Smooth muscle cell (in vitro differentiated cells): ENCODE measurements at regions not wholly inside any gene's neighbourhood (a gene's known extent, or its start where the extent isn't known, plus 50 kb on each side); places are given as distances from the start of the nearest gene placed in this dataset.

Experiments used
- DNase-seq: peaks from one replicate; lab custom pipeline; 2025; ENCODE audit not compliant: unreplicated experiment; lab: John Stamatoyannopoulos, UW
- H2AFZ ChIP-seq: fragments of 200-600 bp; sonication (generic); 2 replicates; pipeline ENCODE4 v1.6.0; 2016; ENCODE audit warnings: antibody characterized with exemption, low read depth, mild to moderate bottlenecking
- H3F3A ChIP-seq: fragments of 200-600 bp; sonication (generic); 2 replicates; pipeline ENCODE4 v1.6.0; 2017; ENCODE audit warnings: antibody characterized with exemption, low read depth
- H3K27ac ChIP-seq: fragments of 200-600 bp; sonication (generic); 2 replicates; pipeline ENCODE4 v1.5.1; 2016; ENCODE audit warnings: low read depth, mild to moderate bottlenecking
- H3K27me3 ChIP-seq: fragments of 200-600 bp; sonication (generic); 2 replicates; pipeline ENCODE4 v1.6.1; 2016; ENCODE audit warnings: low read depth, mild to moderate bottlenecking
- H3K36me3 ChIP-seq: fragments of 200-600 bp; sonication (generic); 2 replicates; pipeline ENCODE4 v1.5.1; 2016; ENCODE audit warnings: low read depth
- H3K4me1 ChIP-seq: fragments of 200-600 bp; sonication (generic); 2 replicates; pipeline ENCODE4 v1.5.1; 2016; ENCODE audit warnings: low read depth
- H3K4me2 ChIP-seq: fragments of 200-600 bp; sonication (generic); 2 replicates; pipeline ENCODE4 v1.6.0; 2016; ENCODE audit warnings: mild to moderate bottlenecking
- H3K4me3 ChIP-seq: fragments of 200-600 bp; sonication (generic); 2 replicates; pipeline ENCODE4 v1.5.1; 2016; ENCODE audit warnings: mild to moderate bottlenecking
- H3K79me2 ChIP-seq: fragments of 200-600 bp; sonication (generic); 2 replicates; pipeline ENCODE4 v1.6.0; 2016; ENCODE audit warnings: low read depth, mild to moderate bottlenecking
- H3K9ac ChIP-seq: fragments of 200-600 bp; sonication (generic); 2 replicates; pipeline ENCODE4 v1.6.0; 2016; ENCODE audit warnings: low read depth
- H3K9me3 ChIP-seq: fragments of 200-600 bp; sonication (generic); replicated peaks from 2 replicates; pipeline ENCODE4 v1.5.1; 2016; ENCODE audit warnings: low read depth
- H4K20me1 ChIP-seq: fragments of 200-600 bp; sonication (generic); 2 replicates; pipeline ENCODE4 v1.6.0; 2016; ENCODE audit warnings: low read depth
- CTCF ChIP-seq: fragments of 200-600 bp; sonication (generic); IDR thresholded peaks from 2 replicates; pipeline ENCODE4 v1.5.1; 2017; ENCODE audit warnings: borderline replicate concordance, mild to moderate bottlenecking, antibody characterized with exemption; ENCODE audit not compliant: insufficient read depth, poor library complexity, severe bottlenecking
- WGBS: methylation state at CpG from one replicate; pipeline ENCODE4 v1.1.7; 2016; ENCODE audit warnings: low lambda C conversion rate; 5-methylcytosine and 5-hydroxymethylcytosine counted together

- no peak for DNase-seq
- 54% methylated on average over 1 of the region's 1 CpG for WGBS
- H3K27ac ChIP-seq: peak overlapping the region; percentile 38
These were observed 195.1 kb downstream of the MAGEB5 start for GRCh38 chrX:26411045-26411444.

GRCh38 chrX:26409636-26410035 is 193.7 kb downstream of the MAGEB5 start:
- TF ChIP-seq CTCF: no peak
- Histone ChIP-seq H2AFZ (no peak overlapping the region), H3K79me2 (no peaks in the 10 kb centered on the region), H3K27ac (no peak overlapping the region), H3K9me3 (no peaks in the 10 kb centered on the region), H4K20me1 (no peaks in the 10 kb centered on the region), H3F3A (no peaks in the 10 kb centered on the region), H3K4me3 (no peak overlapping the region), H3K4me1 (no peaks in the 10 kb centered on the region), H3K36me3 (no peaks in the 10 kb centered on the region), H3K9ac (no peak overlapping the region), H3K27me3 (no peaks in the 10 kb centered on the region), H3K4me2 (no peak overlapping the region)
- 48% methylated on average over 5 of the region's 5 CpGs for WGBS
- no peak for DNase-seq

More at GRCh38 chrX:26411045-26411444, 195.1 kb downstream of the MAGEB5 start:
- Histone ChIP-seq H3K4me1 (no peaks in the 10 kb centered on the region), H3K9ac (no peak overlapping the region), H3K79me2 (no peaks in the 10 kb centered on the region), H3F3A (no peaks in the 10 kb centered on the region), H3K36me3 (no peaks in the 10 kb centered on the region), H2AFZ (peak overlapping the region; percentile 24), H3K9me3 (no peaks in the 10 kb centered on the region), H4K20me1 (no peaks in the 10 kb centered on the region), H3K4me3 (no peak overlapping the region), H3K27me3 (no peaks in the 10 kb centered on the region), H3K4me2 (no peak overlapping the region)
- no peak for TF ChIP-seq CTCF

GRCh38 chrX:26387906-26388305 is 171.9 kb downstream of the MAGEB5 start:
- Histone ChIP-seq H3K9me3 (peaks cover 5% of the 10 kb centered on the region), H3F3A (no peaks in the 10 kb centered on the region), H3K79me2 (no peaks in the 10 kb centered on the region), H3K36me3 (no peaks in the 10 kb centered on the region), H3K27me3 (no peaks in the 10 kb centered on the region), H3K27ac (no peak overlapping the region), H2AFZ (no peak overlapping the region), H3K4me2 (no peak overlapping the region), H4K20me1 (no peaks in the 10 kb centered on the region), H3K4me1 (no peaks in the 10 kb centered on the region), H3K4me3 (no peak overlapping the region), H3K9ac (no peak overlapping the region)
- no peak for DNase-seq
- no peak for TF ChIP-seq CTCF
- WGBS: 77% methylated on average over 4 of the region's 4 CpGs

- Histone ChIP-seq H3F3A (no peaks in the 10 kb centered on the region), H3K9me3 (no peaks in the 10 kb centered on the region), H3K4me2 (no peak overlapping the region), H3K79me2 (no peaks in the 10 kb centered on the region), H3K4me1 (no peaks in the 10 kb centered on the region), H3K27ac (no peak overlapping the region), H3K36me3 (no peaks in the 10 kb centered on the region), H3K27me3 (no peaks in the 10 kb centered on the region), H3K9ac (no peak overlapping the region), H4K20me1 (no peaks in the 10 kb centered on the region), H3K4me3 (no peak overlapping the region), H2AFZ (no peak overlapping the region)
- no peak for DNase-seq
- no peak for TF ChIP-seq CTCF
- 63% methylated on average over 5 of the region's 5 CpGs for WGBS
These were observed 160.2 kb downstream of the MAGEB5 start for GRCh38 chrX:26376037-26376708.
